WERI-Rb-1 (cell line): ENCODE measurements at regions not wholly inside any gene's neighbourhood (a gene's known extent, or its start where the extent isn't known, plus 50 kb on each side); places are given as distances from the start of the nearest gene placed in this dataset.
"Not testable (repeated sequence)": the region's sequence is repeated elsewhere in the genome, so short reads cannot be mapped to it uniquely, and the experiment has no call there.

Experiments
- DNase-seq: peaks from one replicate; pipeline ENCODE4 v3.0.0-alpha.2; 2020
- H3K27ac ChIP-seq: fragments of 250-450 bp; sonication (Bioruptor Pico); 2 replicates; pipeline ENCODE4 v1.5.1; 2020; ENCODE audit warnings: mild to moderate bottlenecking, moderate library complexity
- H3K27me3 ChIP-seq: fragments of 250-450 bp; sonication (Bioruptor Pico); 2 replicates; pipeline ENCODE4 v1.5.1; 2021; ENCODE audit warnings: mild to moderate bottlenecking, low read depth, moderate library complexity; ENCODE audit not compliant: insufficient read depth, severe bottlenecking
- H3K36me3 ChIP-seq: fragments of 250-450 bp; sonication (Bioruptor Pico); 2 replicates; pipeline ENCODE4 v1.5.1; 2020; ENCODE audit warnings: mild to moderate bottlenecking, moderate library complexity
- H3K4me3 ChIP-seq: 2 replicates; pipeline ENCODE4 v1.5.1; 2011; ENCODE audit warnings: low read depth, mild to moderate bottlenecking, control low read depth, low read length
- H3K9me3 ChIP-seq: fragments of 250-450 bp; sonication (Bioruptor Pico); 2 replicates; pipeline ENCODE4 v1.5.1; 2021; ENCODE audit warnings: mild to moderate bottlenecking, moderate library complexity; ENCODE audit not compliant: severe bottlenecking
- TF ChIP-seq, protein P1 (sequence below): IDR thresholded peaks from 2 replicates; pipeline ENCODE4 v1.5.1; 2011; ENCODE audit warnings: low read depth, mild to moderate bottlenecking, control low read depth, inconsistent platforms, low read length

DNA sequence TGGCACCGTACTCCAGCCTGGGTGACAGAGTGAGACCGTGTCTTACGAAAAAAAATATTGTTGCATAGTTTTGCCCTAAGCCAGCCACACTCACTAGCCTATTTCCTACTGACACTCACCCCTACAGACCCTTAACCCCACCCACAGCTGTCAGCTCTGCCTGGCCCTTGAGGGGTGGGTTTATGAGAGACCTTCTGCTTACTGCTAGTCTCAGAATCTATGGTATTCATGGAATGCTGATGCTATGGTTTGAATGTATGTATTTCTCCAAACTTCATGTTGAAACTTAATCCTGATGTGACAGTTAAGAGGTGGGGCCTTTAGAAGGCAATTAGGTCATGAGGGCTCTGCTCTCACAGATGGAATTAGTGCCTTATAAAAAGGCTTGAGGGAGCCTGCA is 79.2 kb upstream of the LRCH1 start:
- TF ChIP-seq, protein P1, sequence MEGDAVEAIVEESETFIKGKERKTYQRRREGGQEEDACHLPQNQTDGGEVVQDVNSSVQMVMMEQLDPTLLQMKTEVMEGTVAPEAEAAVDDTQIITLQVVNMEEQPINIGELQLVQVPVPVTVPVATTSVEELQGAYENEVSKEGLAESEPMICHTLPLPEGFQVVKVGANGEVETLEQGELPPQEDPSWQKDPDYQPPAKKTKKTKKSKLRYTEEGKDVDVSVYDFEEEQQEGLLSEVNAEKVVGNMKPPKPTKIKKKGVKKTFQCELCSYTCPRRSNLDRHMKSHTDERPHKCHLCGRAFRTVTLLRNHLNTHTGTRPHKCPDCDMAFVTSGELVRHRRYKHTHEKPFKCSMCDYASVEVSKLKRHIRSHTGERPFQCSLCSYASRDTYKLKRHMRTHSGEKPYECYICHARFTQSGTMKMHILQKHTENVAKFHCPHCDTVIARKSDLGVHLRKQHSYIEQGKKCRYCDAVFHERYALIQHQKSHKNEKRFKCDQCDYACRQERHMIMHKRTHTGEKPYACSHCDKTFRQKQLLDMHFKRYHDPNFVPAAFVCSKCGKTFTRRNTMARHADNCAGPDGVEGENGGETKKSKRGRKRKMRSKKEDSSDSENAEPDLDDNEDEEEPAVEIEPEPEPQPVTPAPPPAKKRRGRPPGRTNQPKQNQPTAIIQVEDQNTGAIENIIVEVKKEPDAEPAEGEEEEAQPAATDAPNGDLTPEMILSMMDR, result no peak
- Histone ChIP-seq H3K27ac (no peak overlapping the region), H3K9me3 (no peaks in the 10 kb centered on the region), H3K4me3 (no peak overlapping the region), H3K27me3 (no peaks in the 10 kb centered on the region), H3K36me3 (no peaks in the 10 kb centered on the region)
- no peak for DNase-seq

DNA sequence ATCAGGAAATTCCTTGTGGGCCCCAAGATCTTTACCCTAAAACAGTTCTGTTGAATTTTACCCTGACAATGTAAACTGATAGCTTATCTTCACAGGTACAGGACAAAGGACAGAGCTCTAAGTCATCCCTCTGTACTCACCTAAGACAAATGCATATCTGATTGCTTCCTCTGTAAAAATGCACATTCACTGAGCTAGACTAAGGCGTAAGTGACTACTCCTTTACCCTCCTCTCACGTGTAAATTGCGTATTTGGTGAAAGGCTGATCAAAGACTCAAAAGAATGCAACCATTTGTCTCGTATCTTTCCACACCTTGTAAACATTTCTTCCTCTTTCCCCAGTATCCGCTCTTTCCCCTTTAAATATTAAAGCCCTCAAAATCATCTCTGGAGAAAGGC is 80.6 kb upstream of the LRCH1 start:
- TF ChIP-seq, protein P1, result no peak
- no peak overlapping the region for H3K4me3 ChIP-seq
- H3K27me3 ChIP-seq, result no peaks in the 10 kb centered on the region
- no peaks in the 10 kb centered on the region for H3K36me3 ChIP-seq
- H3K9me3 ChIP-seq, result no peaks in the 10 kb centered on the region
- DNase-seq, result no peak
- no peak overlapping the region for H3K27ac ChIP-seq

DNA sequence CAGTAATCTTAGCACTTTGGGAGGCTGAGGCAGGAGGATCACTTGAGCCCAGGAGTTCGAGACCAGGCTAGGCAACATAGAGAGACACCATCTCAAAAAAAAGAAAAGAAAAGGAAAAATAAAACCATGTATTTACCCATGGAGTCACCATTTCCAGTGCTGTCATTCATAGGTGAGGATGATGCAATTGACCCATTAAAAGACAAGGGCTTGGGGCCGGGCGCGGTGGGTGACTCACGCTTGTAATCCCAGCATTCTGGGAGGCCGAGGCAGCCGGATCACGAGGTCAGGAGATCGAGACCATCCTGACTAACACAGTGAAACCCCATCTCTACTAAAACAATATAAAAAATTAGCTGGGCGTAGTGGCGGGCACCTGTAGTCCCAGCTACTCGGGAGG is 82.6 kb upstream of the RUBCNL start:
- not testable (repeated sequence) for H3K36me3 ChIP-seq, H3K27ac ChIP-seq, H3K9me3 ChIP-seq, H3K27me3 ChIP-seq, DNase-seq, H3K4me3 ChIP-seq

DNA sequence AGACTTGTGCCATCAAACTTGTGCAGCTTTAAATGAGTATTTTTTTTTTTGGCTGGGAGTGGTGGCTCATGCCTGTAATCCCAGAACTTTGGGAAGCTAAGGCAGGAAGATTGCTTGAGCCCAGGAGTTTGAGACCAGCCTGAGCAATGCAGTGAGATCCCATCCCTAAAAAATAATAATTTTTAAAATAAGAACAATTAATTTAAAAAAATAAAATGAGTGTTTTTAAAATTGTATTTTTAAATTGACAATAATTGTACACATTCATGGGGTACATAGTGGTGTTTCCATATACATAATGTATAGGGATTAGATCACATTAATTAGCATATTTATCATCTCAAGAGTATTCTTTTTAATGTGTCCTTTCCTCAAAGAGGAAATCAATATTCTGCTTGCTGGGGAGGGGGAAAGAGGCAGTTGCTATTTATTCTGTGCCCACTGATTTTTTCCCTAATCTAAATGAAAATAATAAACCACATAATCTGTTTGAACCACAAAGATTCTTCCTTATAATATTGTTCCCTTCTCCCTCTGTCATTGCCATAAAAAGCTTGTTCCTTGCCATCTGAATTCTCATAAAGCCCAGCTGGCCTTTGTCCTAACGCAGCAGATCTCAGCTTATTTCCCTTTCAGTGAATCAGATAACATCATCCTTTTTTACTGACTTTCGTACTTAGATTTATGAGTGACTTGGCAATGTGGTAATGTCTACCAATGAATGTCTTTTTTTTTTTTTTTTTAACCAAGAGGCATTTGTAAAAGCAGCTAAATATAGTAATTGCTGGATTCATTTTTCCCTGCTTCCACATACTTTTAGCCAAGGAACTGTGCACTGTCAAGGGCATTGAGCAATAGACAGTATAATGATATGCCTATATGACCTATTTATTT is 81.8 kb upstream of the RUBCNL start:
- DNase-seq, result no peak
- no peak overlapping the region for H3K27ac ChIP-seq

DNA sequence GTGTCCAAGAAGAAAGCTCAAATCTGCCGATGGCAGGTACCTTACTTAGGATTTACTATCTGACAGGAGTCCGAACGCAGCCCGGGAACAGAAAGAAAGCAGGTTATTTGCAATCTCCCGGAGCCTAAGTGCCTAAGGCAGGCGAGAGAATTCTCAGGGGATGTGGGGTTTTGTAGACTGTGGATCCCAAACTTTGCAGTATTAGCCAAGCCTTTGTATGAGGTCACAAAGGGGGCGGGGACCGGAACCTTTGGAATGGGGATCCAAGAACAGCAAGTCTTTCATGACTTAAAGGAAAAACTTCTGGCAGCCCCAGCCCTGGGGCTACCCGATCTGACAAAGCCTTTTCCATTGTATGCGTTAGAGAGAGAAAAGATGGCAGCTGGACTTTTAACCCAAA is 80.6 kb upstream of the RUBCNL start:
- not testable (repeated sequence) for H3K9me3 ChIP-seq, H3K27me3 ChIP-seq, H3K4me3 ChIP-seq, H3K27ac ChIP-seq, DNase-seq, H3K36me3 ChIP-seq

More for the DNA sequence above, 81.8 kb upstream of the RUBCNL start:
- H3K36me3 ChIP-seq, result no peaks in the 10 kb centered on the region
- no peaks in the 10 kb centered on the region for H3K27me3 ChIP-seq
- no peaks in the 10 kb centered on the region for H3K9me3 ChIP-seq
- no peak overlapping the region for H3K4me3 ChIP-seq
- TF ChIP-seq, protein P1, result no peak

DNA sequence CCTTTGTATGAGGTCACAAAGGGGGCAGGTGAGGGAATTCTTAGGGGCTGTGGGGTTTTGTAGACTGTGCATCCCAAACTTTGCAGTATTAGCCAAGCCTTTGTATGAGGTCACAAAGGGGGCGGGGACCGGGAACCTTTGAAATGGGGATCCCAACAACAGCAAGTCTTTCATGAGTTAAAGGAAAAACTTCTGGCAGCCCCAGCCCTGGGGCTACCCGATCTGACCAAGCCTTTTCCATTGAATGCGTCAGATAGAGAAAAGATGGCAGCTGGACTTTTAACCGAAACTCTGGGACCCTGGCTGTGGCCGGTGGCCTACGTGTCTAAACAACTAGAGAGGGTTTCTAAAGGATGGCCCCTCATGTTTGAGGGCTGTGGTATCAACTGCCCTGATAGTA is 79.0 kb upstream of the RUBCNL start:
- H3K27me3 ChIP-seq, DNase-seq, H3K4me3 ChIP-seq, H3K36me3 ChIP-seq, H3K27ac ChIP-seq, H3K9me3 ChIP-seq: not testable (repeated sequence)

DNA sequence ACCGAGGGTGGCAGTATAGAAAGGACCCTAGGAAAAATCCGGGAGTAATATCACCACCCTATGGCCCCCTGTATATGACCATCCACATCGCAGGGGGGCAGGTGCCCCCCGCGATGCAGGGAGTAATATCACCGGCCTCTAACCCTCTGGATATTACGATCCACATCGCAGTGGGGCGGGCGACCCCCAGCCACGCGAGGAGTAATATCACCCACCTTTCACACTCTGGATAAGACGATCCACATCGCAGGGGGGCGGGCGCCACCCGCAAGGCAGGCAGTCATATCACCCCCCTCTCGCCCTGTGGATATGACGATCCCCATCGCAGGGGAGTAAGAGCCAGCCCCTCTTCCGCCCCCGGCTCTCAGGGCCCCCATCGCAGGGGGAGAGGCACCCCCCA is 76.7 kb upstream of the RUBCNL start:
- DNase-seq, result no peak
- Histone ChIP-seq H3K9me3 (no peaks in the 10 kb centered on the region), H3K27ac (no peak overlapping the region), H3K4me3 (no peak overlapping the region), H3K27me3 (no peaks in the 10 kb centered on the region), H3K36me3 (no peaks in the 10 kb centered on the region)
- TF ChIP-seq, protein P1, result no peak

DNA sequence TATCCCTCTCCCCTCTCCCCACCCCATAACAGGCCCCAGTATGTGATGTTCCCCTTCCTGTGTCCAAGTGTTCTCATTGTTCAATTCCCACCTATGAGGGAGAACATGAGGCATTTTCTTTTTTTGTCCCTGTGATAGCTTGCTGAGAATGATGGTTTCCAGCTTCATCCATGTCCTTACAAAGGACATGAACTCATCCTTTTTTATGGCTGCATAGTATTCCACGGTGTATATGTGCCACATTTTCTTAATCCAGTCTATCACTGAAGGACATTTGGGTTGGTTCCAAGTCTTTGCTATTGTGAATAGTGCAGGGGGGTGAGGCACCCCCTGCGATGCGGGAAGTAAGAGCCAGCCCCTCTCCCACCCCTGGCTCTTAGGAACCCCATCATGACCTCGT is 73.2 kb upstream of the RUBCNL start:
- H3K4me3 ChIP-seq, H3K27me3 ChIP-seq, DNase-seq, H3K27ac ChIP-seq, H3K36me3 ChIP-seq, H3K9me3 ChIP-seq: not testable (repeated sequence)

DNA sequence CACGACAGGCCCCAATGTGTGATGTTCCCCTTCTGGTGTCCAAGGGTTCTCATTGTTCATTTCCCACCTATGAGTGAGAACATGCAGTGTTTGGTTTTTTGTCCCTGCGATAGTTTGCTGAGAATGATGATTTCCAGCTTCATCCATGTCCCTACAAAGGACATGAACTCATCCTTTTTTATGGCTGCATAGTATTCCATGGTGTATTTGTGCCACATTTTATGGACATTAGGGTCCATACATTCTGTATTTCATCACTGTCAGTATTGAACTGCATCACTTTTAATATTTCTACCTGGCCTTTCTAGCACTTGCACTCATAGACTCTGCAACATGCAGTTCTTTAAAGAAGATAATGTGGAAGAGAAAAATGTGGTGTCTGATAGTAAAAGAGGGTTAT is 70.2 kb upstream of the RUBCNL start:
- H3K36me3 ChIP-seq, DNase-seq, H3K4me3 ChIP-seq, H3K27ac ChIP-seq, H3K27me3 ChIP-seq, H3K9me3 ChIP-seq: not testable (repeated sequence)
